Urothelium cell line (cell line): ENCODE measurements at regions not wholly inside any gene's neighbourhood (a gene's known extent, or its start where the extent isn't known, plus 50 kb on each side); places are given as distances from the start of the nearest gene placed in this dataset.

Experiments
- DNase-seq: peaks from one replicate; pipeline ENCODE4 v3.0.0; 2011; ENCODE audit warnings: low spot score, mixed read lengths
- FAIRE-seq: peaks from 2 replicates; lab custom pipeline; 2011; peaks lifted over from hg19 to GRCh38; lab: Jason Lieb, UNC

- DNase-seq (no peak), FAIRE-seq (no peak)
Measured at GRCh38 chr5:3201941-3202340, 393.7 kb upstream of the IRX1 start.

- FAIRE-seq, result no peak
Measured at GRCh38 chr5:3201121-3201520, 394.5 kb upstream of the IRX1 start.

DNA sequence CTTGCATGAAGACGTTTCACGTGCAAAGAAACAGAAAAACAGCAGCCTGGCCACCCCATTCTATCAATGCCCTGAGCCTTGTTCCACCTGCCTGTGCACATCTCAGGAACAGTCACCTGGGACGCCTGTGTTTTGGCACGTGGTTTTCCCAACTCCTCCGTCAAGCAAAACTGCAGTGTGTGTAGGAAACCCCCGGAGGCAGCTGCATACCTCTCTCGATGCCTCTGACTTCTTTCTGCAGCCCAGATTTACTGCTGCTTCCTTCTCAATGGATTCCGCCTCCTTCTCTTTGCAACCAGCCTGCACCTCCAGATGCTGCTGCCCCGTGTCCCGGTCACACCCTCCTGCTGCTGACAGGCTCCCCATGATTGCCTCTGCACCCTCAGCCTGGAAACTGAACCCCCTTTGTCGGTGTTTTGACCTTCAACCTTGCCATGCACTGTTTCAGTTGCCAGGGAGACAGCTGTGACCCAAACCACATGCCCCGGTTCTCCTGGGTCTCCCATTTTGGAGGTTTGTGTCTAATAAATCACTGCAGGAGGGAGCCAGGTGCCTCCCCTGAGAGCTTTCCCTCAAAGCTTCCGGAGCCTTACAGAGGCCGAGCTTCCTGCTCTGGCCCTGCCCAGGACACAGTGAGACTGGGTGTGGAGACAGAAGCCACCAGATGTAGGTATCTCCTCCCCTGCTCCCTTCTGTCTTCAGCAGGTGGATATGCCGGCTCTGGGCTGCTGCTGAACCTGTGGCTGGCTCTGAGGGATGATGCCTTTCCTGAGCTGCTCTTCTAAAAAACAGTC lies 395.5 kb upstream of the IRX1 start:
- FAIRE-seq, result no peak
- no peak for DNase-seq

More at GRCh38 chr5:3201121-3201520, 394.5 kb upstream of the IRX1 start:
- DNase-seq, result no peak

GRCh38 chr5:3198074-3198449 lies 397.6 kb upstream of the IRX1 start:
- DNase-seq (no peak), FAIRE-seq (no peak)

GRCh38 chr5:3197304-3198073 lies 398.1 kb upstream of the IRX1 start:
- DNase-seq (peak; percentile 58), FAIRE-seq (no peak)

DNA sequence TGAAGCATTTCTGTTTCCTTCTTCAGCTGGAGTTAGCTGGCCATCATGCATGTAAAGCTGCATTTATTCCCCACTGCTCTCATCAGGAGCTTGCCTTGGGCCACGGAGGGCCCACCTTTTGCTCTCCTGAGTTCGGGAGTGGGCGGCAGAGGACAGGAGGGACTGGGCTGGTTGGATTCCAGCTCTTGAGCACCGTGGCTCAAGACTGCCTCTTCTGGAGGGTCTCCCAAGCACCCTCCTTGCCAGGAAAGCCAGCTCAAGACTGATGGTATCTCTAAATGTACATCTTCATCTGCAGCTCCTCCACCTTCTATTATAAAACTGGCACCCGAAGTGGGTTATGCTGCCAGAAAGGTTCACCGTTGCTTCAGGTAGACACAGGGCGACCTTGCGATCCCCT lies 399.6 kb upstream of the IRX1 start:
- FAIRE-seq, result no peak
- DNase-seq, result no peak

- DNase-seq (no peak), FAIRE-seq (no peak)
Measured at GRCh38 chr5:3194684-3195083, 400.9 kb upstream of the IRX1 start.

GRCh38 chr5:3194271-3194670 lies 401.4 kb upstream of the IRX1 start:
- DNase-seq (no peak), FAIRE-seq (no peak)

GRCh38 chr5:3191585-3191984 lies 404.0 kb upstream of the IRX1 start:
- FAIRE-seq (no peak), DNase-seq (no peak)

- DNase-seq, result no peak
- no peak for FAIRE-seq
Measured at GRCh38 chr5:3190930-3191329, 404.7 kb upstream of the IRX1 start.

DNA sequence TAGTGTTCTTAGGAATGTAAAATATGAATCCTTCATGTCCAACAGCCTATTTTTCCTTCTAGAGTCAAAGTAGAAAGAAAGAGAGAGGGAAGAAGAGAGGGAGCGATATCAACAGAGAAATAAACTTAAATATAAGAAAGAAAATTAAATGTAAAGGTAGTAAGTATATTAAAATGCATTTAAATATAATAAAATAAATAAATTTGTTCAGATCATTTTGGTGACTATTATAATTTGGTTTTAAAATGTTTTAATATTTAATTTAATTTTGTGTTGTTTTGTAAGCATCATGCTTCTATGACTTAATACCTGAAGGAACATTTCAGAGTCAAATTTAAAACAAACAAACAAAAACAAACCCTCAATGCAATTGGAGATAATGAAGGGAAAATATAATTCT lies 405.2 kb upstream of the IRX1 start:
- FAIRE-seq, result no peak

GRCh38 chr5:3187771-3188425 lies 407.7 kb upstream of the IRX1 start:
- FAIRE-seq (no peak), DNase-seq (peak; percentile 49)

More for the DNA sequence above, 405.2 kb upstream of the IRX1 start:
- DNase-seq, result no peak

GRCh38 chr5:3186736-3187405 lies 408.8 kb upstream of the IRX1 start:
- no peak for FAIRE-seq

GRCh38 chr5:3186156-3186555 lies 409.5 kb upstream of the IRX1 start:
- FAIRE-seq (no peak), DNase-seq (no peak)

More at GRCh38 chr5:3186736-3187405, 408.8 kb upstream of the IRX1 start:
- DNase-seq, result no peak

DNA sequence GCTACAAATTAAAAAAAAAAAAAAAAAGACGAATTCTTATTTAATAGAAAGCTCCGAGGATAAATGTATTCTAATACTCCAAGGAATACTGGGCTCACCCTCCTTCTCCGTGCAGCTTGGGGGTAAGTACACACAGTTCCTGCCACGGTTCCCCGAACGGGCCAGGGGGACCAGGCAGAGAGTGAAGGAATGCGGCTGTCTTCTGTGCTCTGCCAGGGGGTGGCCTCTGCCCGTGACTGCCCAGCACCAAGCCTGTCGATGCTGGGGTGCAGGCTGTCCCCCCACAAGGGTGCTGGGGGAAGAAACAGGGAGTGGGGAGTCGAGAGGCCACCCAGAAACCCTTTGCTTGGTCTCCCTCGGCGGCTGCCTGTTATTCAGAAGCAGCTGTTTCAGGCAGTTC lies 410.1 kb upstream of the IRX1 start:
- DNase-seq (no peak), FAIRE-seq (no peak)

GRCh38 chr5:3182133-3182876 lies 413.3 kb upstream of the IRX1 start:
- peak; percentile 52 for FAIRE-seq
- DNase-seq, result no peak

GRCh38 chr5:3181671-3182070 lies 414.0 kb upstream of the IRX1 start:
- FAIRE-seq (no peak), DNase-seq (no peak)

DNA sequence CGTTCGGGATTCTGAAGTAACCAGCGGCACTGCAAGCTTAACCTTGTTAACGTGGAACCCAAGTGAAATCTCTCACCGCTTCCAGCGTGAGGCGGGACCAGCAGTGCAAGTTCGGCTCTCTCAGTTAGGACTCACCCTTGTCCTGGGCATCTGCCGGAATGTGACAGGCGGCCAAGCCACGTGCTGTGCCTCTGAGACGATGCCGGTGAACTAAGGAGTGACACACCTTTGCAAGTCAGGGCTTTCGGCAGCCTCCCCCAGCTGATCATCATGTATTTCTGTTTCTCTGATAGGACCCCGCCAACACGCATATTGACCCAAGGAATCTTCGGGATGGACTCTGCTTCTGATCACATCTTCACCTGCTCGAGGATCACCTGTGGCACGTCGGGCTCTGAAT lies 415.0 kb upstream of the IRX1 start:
- DNase-seq, result no peak
- FAIRE-seq, result peak; percentile 65

DNA sequence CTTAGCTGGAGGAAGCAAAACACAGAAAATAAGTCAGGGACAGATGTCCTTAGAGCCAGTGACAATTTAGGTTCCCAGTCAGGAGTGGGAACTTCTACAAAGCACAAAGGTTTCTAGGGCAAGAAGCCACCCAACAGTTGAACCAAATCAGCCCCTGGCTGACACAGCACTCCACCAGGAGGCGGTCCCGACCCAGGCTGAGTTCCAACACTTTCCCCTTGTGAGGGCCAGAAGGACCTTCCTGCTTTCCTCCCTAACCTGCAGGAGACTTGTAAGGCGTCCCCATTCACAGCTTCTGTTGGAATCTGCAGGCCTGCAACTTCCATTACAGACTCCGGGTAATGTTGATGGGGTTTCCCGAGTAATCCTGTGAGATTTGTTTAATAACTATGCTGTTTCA lies 416.4 kb upstream of the IRX1 start:
- FAIRE-seq (no peak), DNase-seq (no peak)

DNA sequence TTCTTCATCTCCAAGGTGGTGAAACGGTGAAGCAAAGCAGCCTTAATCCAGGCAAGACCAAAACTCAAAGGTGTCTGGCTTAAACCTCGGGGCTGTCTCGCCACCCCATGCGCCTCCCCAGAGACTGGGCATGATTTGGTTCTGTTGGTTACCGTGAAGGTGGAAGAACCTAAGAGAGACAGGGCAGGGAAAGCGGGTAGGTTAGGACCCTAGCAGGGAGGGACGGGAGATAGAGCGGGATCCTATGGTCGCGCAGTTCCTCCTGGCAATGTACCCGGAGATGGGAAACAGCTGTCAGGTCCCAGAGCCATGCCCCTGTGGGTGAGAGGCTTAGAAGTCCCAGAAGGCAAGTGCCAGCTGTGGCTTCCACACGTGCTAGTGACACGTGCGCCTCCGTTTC lies 418.3 kb upstream of the IRX1 start:
- FAIRE-seq (no peak), DNase-seq (no peak)
